Middle frontal gyrus (tissue), 1 donor: ENCODE measurements at regions not wholly inside any gene's neighbourhood (a gene's known extent, or its start where the extent isn't known, plus 50 kb on each side); places are given as distances from the start of the nearest gene placed in this dataset.

Source experiments
- DNase-seq: peaks from one replicate; pipeline ENCODE4 v3.0.0-alpha.2; 2015; ENCODE audit warnings: low spot score; ENCODE audit errors: extremely low spot score

DNA sequence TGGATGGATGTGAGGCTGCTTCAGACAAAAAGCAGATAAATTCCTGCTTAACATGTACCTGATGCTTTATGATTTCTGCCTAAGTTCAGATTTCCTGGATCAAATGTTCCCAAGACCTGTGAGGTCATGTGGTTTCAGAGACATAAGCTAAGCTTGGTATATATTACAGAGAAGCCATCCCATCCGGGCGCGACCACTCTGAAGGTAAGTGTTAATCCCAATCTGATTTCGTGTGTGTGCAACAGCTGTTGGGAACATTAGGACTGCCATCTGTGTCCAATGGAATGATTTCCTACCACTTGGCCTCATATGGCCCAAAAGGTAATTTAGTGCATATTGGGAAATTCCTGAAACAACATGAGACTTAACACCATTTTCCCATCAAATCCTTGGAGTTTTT lies 199.1 kb downstream of the HS3ST3B1 start:
- DNase-seq: no peak

DNA sequence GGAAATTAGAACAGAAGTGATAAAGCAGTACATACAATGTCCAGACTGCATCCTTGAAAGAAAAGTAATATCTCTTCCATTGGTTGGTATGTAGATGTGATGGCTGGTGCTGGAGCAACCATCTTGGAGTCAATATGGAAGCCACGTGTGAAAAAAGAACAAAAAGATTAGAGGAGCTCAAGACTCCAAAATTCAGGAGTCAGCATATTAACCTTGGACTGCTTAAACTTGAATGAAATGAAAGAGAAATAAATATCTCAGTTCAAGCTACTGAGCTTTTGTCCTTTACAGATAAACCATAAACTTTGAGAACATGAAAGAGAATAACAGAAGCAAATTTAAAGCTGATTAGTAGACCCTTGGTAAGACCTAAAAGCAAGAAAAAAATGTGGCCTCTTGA lies 197.9 kb downstream of the HS3ST3B1 start:
- no peak for DNase-seq

DNA sequence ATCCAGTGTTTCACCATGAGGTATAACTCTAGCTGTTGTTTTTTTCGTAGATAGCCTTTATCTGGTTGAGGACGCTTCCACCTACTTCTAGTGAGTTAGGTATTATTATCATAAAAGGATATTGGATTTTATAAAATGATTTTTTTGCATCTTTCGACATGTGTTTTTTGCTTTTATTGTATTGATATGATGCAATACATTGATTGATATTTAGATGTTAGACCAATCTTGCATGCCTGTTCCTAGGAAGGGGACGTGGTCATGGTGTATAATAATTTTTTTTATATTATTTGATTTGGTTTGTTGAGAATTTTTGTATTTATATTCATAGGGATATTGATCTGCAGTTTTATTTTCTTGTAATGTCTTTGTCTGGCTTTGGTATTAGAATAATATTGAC lies 193.3 kb downstream of the HS3ST3B1 start:
- no peak for DNase-seq

DNA sequence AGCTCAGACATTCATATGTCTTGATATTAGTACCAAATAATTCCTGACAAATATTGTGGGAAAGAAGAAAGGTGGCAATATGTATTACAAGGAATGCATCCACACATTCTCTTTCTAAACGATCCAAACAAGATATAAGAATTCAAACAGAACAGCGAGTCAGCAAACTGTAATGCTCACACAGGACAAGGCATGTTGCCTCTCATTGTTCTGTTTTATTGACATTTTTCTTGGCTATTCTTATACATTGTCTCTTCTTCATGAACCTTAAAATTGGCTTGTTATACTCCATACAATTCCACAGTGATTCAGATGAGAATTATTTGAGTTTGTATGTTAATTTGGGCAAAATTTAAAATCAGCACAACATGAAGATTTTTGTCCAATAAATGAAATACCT lies 189.1 kb downstream of the HS3ST3B1 start:
- DNase-seq: no peak

DNA sequence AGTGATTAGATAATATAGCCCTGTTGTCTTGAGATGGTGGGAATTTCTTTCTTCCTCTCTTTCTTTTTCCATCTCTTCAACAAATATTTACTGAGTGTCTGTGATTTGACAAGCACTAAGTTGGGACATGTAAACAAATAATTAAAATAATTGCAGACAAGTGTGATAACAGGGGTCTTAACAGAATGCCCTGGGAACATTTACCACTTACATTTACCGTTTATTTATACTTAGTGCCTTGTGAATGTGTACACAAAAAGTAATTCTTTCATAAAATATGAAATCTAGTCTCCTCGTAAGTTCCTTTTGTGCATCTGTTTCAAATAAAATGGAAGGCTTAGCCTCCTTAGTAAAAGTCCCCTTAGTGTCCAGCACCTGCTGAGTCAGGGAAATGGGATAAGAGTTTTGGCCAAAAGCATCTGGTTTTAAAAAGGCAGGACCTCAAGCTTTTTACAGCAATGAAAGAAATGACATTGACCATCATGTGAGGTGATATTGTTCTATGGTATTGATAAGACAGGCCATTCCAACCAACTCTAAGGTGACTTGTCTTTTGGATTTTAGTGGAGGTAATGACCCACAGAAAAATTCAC lies 188.2 kb downstream of the HS3ST3B1 start:
- DNase-seq: no peak

DNA sequence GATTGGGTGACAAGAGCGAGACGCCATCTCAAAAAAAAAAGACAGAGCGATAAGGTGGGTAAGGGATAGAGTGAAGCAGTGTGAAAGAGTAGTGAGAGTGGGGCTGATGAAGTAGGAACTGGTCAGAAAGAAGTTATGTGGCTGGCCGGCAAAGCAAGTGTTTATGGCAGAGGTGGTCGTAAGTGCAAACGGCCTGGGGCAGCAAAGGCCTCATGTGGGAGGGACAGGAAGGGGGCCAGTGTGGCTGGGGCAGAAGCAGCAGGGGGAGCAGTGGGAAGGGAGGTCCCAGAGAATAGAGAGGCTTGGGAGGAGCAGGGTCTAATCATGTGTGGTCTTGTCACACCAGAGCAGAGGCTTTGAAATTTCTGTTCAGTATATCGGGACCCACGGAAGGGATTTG lies 186.2 kb downstream of the HS3ST3B1 start:
- DNase-seq: no peak

DNA sequence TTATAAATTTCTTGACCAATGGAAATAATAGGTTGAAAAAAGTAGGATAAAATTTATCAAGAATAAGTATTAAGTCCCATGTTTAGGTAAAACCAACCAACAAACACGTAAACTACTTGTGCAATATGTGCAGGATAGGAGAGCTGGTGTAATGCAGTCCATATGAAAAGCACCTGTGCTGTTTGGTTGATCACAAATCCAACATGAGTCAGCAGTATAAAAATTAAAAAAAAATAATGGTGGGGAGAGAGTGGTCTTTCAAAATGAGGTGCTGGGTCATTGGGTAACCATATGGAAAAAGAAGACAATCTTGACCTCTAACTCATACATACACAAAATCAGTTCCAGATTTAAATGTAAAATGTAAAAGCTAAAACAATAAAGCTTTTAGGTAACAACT lies 181.8 kb downstream of the HS3ST3B1 start:
- no peak for DNase-seq

DNA sequence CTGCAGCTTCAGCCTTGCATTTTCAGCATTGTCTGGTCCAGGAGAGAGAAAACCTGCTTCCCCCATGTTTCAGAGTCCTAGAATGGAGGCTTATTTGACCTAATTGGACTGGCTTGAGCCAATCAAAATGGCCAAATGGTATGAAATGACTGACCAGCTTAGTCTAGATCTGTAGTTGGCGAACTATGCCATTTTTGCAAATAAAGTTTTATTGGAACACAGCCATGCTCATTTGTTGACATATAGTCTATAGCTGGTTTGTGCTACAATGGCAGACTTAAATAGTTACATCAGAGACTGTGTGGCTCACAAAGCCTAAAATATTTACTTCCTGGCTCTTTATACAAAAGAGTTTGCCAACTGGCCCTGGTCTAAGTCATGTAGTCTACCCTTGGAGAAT lies 180.8 kb downstream of the HS3ST3B1 start:
- no peak for DNase-seq

DNA sequence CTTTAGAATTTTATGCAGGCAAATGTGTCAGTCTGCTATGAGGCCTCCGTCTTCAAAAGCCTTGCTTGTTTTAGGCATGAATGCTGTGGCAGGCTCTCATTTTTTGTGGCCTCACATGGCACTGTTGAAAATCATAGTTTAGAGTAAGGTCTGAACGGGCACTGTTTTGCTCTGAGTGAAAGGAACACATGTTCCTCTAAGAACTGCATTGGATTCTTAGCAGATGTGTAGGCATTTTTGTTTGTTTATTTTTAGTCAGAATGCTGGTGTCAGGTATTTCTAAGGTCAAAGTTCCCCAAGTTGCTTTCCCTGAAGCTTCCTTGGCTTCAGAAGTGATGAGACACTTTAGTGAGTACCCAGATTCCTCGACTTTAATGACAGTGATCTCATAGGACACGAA lies 173.7 kb downstream of the HS3ST3B1 start:
- DNase-seq: no peak

DNA sequence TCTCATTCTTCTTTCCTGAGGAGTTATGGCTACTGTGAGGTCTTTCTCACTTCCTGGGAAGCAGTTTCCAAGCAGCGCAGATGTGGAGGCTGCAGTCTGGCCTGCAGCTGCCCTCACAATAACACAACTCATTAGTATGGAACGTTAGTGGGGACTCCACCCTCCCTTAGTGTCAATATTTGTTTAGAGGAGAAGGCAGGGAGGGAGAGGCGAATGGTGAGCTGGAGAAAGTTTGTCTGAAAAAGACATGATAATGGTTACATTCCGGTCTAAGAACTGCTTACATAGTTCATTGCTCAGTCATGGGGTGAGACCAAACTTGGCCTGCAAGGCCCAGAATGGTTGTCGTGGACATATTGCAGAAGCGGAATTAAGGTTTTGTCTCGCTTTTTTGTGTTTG lies 170.2 kb downstream of the HS3ST3B1 start:
- no peak for DNase-seq

DNA sequence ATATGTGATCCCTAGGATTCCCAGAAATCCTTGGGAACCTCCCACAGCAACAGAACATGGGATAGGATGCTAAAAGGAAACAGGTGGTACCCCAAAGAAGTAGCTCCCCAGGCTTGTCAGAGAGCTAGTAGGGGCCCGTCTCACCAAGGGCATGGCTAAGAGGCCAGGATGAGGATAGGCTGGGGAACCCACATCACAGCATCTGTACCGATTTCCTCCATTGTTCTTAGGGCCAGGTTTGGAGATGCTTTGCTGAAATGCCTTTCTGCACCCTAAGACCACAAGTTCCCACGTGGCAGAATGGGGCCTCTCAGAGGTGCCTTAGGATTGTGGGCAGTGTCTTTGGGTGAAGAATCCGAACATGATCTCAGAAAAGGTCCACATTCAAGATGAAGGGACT lies 169.5 kb downstream of the HS3ST3B1 start:
- DNase-seq: no peak

DNA sequence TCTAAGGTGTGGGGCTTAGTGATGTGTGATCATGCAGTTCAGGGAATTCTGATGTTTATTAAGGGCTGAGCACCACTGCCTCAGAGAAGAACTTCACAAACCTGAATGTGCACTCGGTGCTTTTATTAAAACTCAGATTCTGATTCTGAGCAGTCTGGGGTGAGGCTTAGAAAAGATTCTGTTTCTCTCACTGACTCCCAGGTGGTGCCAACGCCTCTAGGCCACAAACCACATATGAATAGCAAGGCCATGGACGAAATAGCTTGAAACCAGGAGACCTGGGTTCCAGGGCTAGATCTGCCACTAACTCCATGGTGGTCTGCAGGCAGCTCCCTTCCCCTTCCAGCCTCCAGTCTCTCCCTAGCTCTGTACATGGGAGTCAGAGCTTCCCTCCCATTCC lies 169.1 kb downstream of the HS3ST3B1 start:
- DNase-seq: no peak

DNA sequence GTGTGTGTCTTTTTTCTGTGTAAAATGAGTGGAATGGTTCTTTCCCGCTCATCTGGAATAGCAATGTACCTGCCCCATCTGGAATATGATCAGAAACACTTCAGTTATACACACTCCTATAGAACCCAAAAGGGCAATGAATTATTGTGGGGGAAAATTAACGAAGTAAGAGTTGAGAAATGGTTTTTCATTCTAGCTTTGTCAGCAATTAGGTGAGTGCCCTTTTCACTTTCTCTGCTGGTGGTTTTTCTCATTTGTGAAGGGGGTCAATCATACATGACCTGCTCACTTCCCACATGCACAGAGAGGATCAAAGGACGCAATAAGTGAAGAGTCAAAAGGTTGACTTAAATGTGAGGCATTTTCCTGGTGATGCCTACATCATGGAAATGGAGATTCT lies 168.0 kb downstream of the HS3ST3B1 start:
- no peak for DNase-seq

DNA sequence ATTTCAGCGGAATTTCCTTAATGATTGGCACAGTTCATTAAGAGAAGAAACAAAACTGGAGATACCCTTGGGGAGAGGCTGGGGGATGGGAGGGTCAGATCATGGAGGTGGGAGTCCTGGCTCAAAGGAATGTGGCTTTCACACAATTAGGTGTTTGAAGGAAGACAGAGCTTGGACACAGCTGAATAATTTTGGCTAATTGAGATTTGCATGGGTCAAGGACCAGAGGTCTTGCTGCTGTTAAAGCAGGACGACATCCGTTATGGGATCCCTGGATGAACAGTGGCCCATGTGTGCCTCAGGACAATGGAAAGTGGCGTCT lies 160.3 kb downstream of the HS3ST3B1 start:
- DNase-seq: no peak

DNA sequence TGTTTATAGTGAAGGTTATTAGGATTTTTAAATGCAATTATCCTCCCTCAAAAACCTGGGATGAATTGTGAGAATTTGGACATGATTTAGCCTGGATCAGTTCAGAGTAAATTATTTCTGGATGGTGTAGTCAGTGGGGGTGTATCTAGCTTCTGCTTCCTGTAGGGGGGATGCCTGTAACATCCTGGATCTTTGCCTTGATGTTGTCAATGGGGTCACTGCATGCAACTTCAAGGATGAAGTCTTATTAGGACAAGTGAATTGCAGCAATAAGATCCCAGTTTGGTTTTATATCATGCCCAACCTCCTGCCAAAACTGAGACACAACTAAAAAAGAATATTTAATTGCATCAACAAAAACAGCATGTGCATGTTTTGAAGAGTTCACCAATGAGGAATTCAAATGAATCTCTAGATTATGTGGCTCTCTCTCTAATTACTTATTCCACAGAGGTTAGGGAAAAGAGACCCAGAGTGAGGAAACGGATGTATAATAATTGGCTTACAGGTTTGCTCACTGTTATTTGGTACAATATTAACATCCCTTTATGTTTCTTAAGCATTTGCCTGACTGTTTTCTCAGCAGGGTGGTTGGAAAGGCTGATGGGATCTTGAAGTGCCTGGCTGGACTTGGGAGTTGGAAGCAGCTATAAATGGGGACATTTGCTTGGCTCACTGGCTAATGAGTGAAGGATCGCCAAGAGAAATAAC lies 159.8 kb downstream of the HS3ST3B1 start:
- no peak for DNase-seq

DNA sequence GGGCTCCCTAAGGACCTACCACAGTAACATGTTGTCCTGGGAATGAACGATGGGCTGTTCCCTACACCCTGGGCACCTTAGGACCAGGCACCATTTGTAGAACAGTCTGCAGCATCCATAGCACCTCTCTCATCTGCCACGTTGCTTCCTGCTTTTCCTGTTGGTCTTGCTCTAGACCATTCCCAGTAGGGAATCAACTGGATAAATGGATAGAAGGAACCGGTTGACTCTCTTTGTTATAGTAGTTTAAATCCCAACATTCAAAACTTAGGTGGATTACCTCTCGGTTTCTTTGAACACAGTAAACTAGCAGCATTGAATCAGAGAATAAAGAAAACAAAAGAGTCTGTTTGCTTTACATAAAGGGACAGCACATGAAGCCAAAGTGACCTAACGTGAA lies 159.1 kb downstream of the HS3ST3B1 start:
- DNase-seq: no peak

DNA sequence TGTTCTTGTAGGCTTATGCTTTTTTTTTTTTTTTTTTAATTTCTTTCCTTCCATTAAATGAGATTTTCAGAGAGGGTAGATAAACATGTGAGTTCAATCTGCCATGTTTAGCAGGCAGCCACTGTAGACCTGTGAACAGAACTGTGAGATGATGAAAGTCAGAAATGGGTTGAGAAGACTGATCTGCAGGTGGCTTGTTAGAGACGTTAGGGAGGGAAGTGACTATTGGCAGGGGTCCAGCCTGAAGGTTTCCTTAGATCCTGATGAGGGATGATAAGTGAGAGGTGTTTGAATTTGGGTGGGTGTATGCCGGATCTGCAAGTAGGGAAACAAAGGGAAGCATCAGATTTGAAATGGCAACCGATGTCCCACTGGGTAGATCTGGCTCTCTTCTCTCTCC lies 157.8 kb downstream of the HS3ST3B1 start:
- no peak for DNase-seq

DNA sequence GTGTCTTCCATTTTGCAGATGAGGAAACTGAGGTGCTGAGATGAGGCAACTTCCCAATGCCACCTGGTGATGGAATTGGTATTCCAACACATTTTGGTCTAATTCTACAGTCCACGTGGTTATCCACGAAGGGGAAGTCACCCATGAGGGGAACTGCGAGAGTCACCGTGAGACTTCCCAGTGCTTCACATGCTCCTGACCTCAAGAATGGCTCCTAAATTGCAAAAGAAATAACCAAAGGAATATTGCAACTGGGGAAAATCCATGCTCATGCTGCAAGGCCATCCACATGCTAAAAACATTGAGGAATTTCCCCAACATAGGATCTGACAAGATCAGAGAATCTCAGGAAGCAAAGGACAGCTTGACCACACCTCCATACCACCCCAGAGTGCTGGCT lies 153.9 kb downstream of the HS3ST3B1 start:
- DNase-seq: no peak

DNA sequence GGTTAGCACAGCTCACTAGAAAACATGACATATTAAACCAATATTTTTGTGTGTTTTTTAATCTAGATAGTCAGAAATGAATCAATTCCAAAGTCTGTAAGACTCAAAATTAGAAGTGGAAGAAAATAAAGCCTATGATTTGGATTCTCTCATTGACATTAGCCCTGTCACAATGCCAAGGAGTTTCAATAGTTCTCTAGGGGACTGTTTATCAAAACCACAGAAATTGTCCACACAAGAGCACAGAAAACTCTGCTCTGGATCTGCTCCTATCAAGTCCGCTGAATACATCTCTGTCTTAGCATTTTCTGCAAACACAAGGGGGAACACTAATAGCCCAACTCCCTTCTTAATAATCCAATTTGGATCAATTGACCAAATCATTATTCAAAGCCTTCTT lies 152.0 kb downstream of the HS3ST3B1 start:
- no peak for DNase-seq

DNA sequence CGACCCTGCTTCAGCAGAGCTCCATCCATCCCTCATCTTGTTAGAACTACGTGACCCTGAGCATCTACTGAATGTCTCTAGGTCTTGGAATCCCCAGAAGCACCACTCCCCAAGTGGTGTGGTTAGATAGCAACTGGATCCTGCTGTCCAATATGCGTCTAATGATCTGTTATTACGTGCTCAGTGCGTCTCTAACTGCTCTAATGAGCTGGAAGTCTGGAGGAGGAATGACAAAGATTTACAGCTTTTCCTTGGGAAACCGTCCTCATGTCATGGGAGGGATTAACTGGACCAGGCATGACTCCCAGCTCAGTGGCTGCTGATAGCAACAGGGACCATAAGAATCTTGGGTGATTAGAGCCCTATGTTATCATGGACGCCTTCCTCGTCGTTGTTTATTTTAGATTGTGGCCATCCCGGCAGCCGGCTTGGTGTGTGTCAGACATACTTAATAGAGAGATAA lies 150.9 kb downstream of the HS3ST3B1 start:
- no peak for DNase-seq

DNA sequence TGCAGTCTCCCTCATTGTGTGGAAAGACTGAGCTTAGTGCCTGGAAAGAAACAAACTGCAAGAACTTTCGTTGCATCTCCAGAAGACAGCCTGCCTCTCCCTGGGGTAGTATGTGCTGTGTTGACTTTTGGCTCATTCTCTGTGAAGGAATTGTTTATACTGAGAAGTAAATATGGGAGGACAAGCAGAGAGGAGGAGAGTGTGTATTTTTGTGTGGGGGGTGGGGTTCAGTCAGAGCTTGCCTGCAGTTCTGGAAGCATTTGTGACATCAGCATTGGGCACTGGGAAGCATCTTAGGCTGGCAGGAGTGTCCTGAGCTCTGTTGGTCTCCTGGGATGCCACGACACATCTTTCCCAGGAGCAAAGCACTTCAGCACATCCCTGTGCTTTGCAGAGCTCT lies 147.9 kb downstream of the HS3ST3B1 start:
- no peak for DNase-seq

DNA sequence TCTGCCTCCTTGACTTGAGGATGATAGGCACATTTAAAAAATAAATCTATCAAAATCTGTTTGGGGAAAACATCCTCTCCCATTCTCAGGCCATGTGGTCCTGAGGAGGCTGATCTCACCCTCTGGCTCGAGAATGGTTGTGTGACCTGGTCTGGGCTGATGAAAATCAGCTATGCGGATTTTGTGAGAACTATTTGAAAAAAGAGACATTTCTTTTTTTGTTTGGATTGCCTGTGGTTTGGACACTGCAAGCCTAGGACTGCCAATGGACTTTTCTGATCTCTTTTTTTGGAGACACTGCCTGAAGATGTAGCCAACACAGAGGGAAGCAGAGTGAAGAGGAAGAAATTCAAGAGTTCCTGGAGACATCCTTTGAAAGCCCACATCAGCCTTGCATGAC lies 145.9 kb downstream of the HS3ST3B1 start:
- DNase-seq: no peak

DNA sequence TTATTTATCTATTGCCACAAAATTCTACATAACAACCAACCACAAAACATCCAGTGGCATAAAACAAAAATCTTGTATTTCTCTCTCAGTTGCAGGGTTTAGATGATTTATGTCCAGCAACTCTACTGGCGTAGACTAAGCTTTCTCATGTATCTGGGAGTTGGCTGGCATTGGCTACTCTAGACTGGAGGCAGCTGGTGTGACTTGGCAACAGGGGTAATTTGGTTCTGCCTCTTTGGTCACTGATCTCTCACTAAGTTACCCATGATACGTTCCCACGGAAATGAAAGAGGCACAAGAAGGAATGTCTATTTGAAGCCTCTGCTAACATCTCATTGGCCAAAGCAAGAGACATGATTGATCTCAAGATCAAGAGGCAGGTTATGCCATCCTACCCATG lies 144.0 kb downstream of the HS3ST3B1 start:
- no peak for DNase-seq
